Right ventricle myocardium superior (tissue), 1 donor: ENCODE measurements at regions not wholly inside any gene's neighbourhood (a gene's known extent, or its start where the extent isn't known, plus 50 kb on each side); places are given as distances from the start of the nearest gene placed in this dataset.

Experiments
- ATAC-seq: fragments of 200-7000 bp; cut with Tn5 transposase; one replicate; pipeline ENCODE4 v1.9.1; 2020; ENCODE audit warnings: mild to moderate bottlenecking; ENCODE audit not compliant: poor library complexity
- DNase-seq: peaks from one replicate; pipeline ENCODE4 v3.0.0-alpha.2; 2020
- intact Hi-C: fragments of 100-400 bp; cut with DNase I; formaldehyde crosslinking; loops from one replicate; pipeline ENCODE4 v1.11.2; 2022
- donor health status: DM: no; HTN: yes; CAD: no; lungs with severe emphysema.

- DNase-seq (no peak), ATAC-seq (no peak)
- intact Hi-C loops: no loop called here
Observed at GRCh38 chr1:30038134-30039025, 685.0 kb downstream of the MATN1 start.

GRCh38 chr1:30037251-30038118 is 685.9 kb downstream of the MATN1 start:
- DNase-seq (no peak), ATAC-seq (no peak)

DNA sequence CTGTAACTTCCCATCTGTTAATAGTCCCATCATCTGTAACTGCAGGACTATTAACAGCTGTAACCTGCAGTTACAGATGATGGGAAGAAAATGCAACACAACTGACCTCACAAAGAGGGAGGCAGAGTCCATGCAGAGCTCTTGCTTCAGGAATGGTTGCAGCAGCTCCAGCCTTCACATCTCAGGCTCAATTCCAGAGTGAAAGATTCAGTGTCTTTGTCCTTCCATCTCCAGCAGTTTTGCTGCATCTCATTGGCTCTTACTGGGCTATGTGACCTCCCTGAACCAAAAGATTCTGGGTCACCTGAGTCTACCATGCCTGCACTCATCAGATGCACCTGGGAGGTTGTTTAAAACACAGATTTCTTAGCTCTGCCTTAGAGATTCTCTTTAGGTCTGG is 686.7 kb downstream of the MATN1 start:
- intact Hi-C loops: no loop called here
- DNase-seq: no peak
- no peak for ATAC-seq

More at GRCh38 chr1:30037251-30038118, 685.9 kb downstream of the MATN1 start:
- intact Hi-C loops: no loop called here

DNA sequence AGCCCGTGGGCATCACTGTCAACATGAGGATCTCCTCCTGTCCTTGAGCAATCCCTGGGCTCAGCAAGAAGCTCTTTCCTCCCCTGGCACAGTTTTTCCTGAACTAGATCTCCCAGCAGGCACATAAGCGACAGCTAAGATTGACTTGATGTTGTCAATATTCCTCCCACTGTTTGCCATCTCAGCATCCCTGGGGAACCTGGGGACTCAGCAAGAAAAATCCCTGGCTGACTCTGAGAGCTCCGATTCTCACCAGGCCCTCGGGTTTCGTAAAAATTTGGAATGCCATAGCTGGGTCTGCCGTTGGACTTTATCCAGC is 687.2 kb downstream of the MATN1 start:
- no peak for ATAC-seq
- intact Hi-C loops: no loop called here
- DNase-seq: no peak

GRCh38 chr1:30035522-30036228 is 687.7 kb downstream of the MATN1 start:
- intact Hi-C loops: no loop called here
- no peak for ATAC-seq
- no peak for DNase-seq

DNA sequence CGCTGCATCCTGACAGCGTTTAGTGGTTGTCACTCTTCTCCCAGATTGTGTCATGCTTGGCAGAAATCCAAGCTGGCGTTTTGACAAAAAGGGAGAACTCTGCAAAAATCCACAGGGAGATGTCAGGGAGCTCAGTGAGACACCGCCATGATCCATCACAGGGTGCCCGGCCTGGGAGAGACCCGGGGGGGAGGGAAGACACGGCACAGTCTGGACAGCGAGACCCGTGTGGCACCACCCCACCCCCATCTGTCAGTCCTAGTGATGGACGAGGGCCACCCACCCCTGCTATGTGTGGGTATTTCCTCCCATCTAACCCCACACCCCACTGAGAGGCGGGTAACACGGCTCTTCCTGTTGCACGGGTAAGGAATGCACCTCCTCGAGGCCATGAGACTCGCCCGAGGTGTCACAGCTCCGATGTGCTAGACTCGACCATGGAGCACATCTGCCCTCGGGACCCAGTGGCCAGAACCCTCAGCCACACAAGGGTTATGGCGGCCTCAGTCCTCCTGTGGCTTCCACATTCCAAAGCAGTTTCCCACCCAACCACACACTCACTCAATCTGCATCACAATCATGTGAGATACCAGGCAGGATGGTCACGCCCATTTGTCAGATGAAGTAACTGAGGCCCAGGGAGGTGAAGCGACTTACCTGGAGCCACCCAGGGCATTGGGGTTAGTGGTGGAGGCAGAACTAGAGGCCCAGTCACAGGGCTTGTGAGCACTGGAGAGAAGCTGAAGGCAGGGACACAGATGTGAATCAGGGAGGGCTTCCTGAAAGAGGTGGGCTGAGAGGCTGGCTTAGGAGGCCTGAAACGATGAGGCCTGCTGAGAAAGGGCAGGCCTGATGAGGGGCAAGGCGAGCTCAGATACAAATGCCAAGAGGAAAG is 688.5 kb downstream of the MATN1 start:
- ATAC-seq (no peak), DNase-seq (no peak)
- intact Hi-C loops: no loop called here

- DNase-seq (no peak), ATAC-seq (no peak)
- intact Hi-C loops: no loop called here
Observed at GRCh38 chr1:30034105-30034626, 689.2 kb downstream of the MATN1 start.

GRCh38 chr1:30033256-30034104 is 689.9 kb downstream of the MATN1 start:
- intact Hi-C loops: no loop called here
- DNase-seq: no peak
- ATAC-seq: no peak

DNA sequence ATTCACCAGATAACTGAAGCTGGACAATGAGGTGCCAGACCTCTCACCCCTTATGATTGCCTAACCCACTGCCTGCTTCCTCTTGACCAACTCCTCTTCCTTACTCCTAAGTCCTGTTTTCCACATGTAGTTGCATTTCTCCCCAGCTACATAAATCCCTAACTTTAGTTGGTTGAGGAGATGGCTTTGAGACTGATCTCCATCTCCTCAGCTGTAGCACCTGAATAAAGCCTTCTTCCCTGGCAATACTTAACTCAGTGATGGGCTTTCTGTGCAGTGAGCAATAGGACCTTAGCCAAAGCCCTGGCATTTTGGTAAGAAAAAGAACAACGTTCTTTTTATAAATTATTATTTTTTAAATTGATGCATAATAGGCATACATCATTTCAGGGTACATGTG is 691.1 kb downstream of the MATN1 start:
- ATAC-seq: no peak
- no peak for DNase-seq

DNA sequence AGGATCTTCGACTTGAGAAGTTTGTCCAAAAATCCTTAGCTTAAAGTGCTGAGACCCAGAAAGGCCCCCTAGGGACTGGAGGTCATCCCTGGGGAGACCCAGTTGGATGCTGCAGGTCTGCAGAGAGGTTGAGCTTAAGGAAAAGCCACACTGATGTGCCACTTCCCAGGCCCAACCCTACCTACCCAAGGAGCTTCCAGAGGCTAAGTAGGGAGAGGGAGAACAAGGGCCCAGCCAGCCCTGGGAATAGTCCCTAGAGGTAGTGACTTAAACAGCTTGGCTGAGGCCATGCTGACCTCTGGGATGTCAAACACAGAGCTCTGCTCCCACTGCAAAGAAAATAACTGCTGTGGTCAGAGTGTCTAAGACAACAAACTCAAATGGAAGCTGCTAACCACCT is 693.7 kb downstream of the MATN1 start:
- intact Hi-C loops: no loop called here
- no peak for ATAC-seq
- DNase-seq: no peak

More for the DNA sequence above, 691.1 kb downstream of the MATN1 start:
- intact Hi-C loops: no loop called here

- ATAC-seq: no peak
- intact Hi-C loops: no loop called here
- no peak for DNase-seq
Observed at GRCh38 chr1:30028939-30029338, 694.4 kb downstream of the MATN1 start.

DNA sequence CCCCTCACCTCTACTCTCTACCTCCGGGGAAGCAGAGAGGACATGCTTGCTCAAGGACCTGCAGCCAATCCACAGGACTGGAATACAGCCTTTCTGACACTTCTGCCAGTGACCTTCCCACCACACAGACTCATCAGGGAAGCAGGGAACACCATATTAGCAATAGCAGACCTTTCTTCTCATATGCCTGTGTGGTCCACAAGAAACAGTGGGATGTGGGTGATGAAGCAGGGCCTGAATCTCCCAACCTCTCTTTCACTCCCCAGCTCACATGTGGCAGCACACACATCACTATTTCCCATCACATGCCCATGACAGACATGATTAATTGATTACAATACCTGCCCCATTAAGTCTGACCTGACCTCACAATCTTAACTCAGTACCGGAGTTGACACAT is 695.1 kb downstream of the MATN1 start:
- ATAC-seq (no peak), DNase-seq (no peak)
- intact Hi-C loops: no loop called here

DNA sequence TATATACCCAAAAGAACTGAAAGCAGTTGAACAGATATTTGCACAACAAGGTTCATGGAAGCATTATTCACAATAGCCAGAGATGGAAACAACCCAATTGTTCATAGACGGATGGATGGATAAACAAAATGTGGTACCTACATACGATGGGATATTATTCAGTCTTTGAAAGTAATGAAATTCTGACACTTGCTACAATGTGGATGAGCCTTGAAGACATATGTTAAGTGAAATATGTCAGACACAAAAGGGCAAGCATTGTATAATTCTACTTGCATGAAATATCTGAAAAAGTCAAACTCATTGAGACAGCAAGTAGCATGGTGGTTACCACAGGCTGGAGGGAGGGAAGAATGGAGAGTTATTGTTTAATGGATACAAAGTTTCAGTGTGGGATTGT is 696.1 kb downstream of the MATN1 start:
- intact Hi-C loops: no loop called here
- no peak for ATAC-seq
- no peak for DNase-seq

DNA sequence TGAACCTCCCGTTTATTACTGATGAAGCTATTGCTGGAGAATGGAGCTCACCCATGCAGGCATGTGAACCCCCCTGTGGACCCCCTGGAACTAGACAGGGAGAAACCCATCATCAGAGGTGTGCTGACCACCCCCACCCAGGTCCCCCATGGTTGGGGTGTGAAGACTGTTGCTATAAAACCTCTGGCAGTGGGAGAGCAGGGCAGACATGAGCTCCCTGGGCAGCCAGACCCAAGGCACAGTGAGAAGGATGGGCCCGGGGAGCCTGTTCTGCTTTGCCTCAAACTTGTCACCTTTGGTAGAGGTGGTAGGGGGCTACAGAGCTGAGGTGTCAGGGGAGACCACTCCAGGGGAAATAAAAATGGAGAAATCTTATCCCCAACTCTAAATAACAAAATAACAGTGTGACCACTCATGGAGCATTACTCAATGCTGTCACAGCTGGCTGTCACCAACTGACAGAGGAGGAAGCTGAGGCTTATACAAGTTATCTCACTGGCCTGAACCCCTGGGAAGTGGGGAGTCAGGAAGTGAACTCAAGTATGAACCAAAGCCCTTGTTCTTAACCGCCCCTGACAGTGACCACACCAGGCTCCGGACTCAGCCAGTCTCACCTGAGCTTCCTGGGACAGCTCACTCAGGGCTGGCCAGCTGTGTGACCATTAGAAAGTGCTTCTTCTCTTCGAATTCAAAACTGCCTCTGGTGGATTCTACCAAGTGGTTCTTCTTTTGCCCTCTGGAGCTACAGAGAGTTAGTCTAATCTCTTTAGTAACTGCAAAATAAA is 698.8 kb downstream of the MATN1 start:
- DNase-seq: no peak
- no peak for ATAC-seq

GRCh38 chr1:30023339-30024022 is 699.9 kb downstream of the MATN1 start:
- intact Hi-C loops: no loop called here
- ATAC-seq: no peak
- DNase-seq: no peak

More for the DNA sequence above, 698.8 kb downstream of the MATN1 start:
- intact Hi-C loops: no loop called here

GRCh38 chr1:30014031-30014430 is 709.4 kb downstream of the MATN1 start:
- no peak for ATAC-seq
- intact Hi-C loops: no loop called here

More at GRCh38 chr1:30014031-30014430, 709.4 kb downstream of the MATN1 start:
- no peak for DNase-seq
